ENCODE measurements at regions not wholly inside any gene's neighbourhood (a gene's known extent, or its start where the extent isn't known, plus 50 kb on each side); places are given as distances from the start of the nearest gene placed in this dataset.

- CTCF ChIA-PET (ENCODE audit: partially characterized antibody) = no interaction called here
- H2BK120ac ChIP-seq (replicated peaks; ENCODE audit: low read depth, low read length) = no peak overlapping the region
- no peaks in the 10 kb centered on the region for H3K4me1 ChIP-seq (replicated peaks in 1 of 4; ENCODE audit: control insufficient read depth in 3 of 4, insufficient read depth in 4 of 4, low read length in 3 of 4)
- H3K23me2 ChIP-seq (ENCODE audit: low read depth, low read length) = no peaks in the 10 kb centered on the region
- H2BK20ac ChIP-seq (ENCODE audit: low read length) = peak overlapping the region; percentile 3; the same call in 1 of the 2 replicates
- H3K18ac ChIP-seq (ENCODE audit: extremely low read depth, low read length) = no peak overlapping the region
- no peak overlapping the region for H3K56ac ChIP-seq (replicated peaks; ENCODE audit: insufficient read length, low read depth, low read length)
- no peak for DNase-seq (ENCODE audit: low read depth in 1 of 2, low spot score in 2 of 2)
- H3K79me2 ChIP-seq (ENCODE audit: control insufficient read depth in 1 of 2, insufficient read depth in 2 of 2, low read length in 2 of 2) = no peaks in the 10 kb centered on the region
- peak overlapping the region; percentile 68; the same call in 1 of the 2 replicates for H2AFZ ChIP-seq (ENCODE audit: low read length)
- no peak overlapping the region for H3K4ac ChIP-seq (replicated peaks; ENCODE audit: insufficient read length, low read depth, low read length)
- no peaks in the 10 kb centered on the region for H3K36me3 ChIP-seq (ENCODE audit: control insufficient read depth in 2 of 4, insufficient read depth in 4 of 4, low read length in 3 of 4)
- WGBS, 2 experiments (ENCODE audit: extremely low coverage in 1 of 2, insufficient coverage in 1 of 2, insufficient read length in 1 of 2, insufficient replicate concordance in 2 of 2, low coverage in 1 of 2, low lambda C conversion rate in 2 of 2, missing lambda C conversion rate in 1 of 2) = 94% methylated on average over 4 of the region's 4 CpGs; no CpG with 5 or more reads in 1 of the 2 experiments
- no peak overlapping the region for H4K91ac ChIP-seq (replicated peaks; ENCODE audit: insufficient read length, low read length)
- H3K27me3 ChIP-seq (replicated peaks in 1 of 4; ENCODE audit: control insufficient read depth in 3 of 4, extremely low read depth in 1 of 4, insufficient read depth in 3 of 4, low read length in 3 of 4) = no peaks in the 10 kb centered on the region
- H2BK5ac ChIP-seq (ENCODE audit: low read depth, low read length) = no peak overlapping the region
- no peaks in the 10 kb centered on the region for H4K20me1 ChIP-seq (replicated peaks in 1 of 2; ENCODE audit: control insufficient read depth in 1 of 2, insufficient read depth in 2 of 2, low read length in 2 of 2)
- no peak overlapping the region for H2BK12ac ChIP-seq (ENCODE audit: low read depth, low read length)
- H3K79me1 ChIP-seq (ENCODE audit: low read depth, low read length) = no peaks in the 10 kb centered on the region
- no peak overlapping the region for H3K23ac ChIP-seq (ENCODE audit: insufficient read length)
- H2BK15ac ChIP-seq (ENCODE audit: low read length) = no peak overlapping the region
- no peak overlapping the region for H2AK5ac ChIP-seq (ENCODE audit: low read depth, low read length)
- no peak overlapping the region for H3K14ac ChIP-seq (ENCODE audit: insufficient read length)
- no peak overlapping the region for H3K4me2 ChIP-seq (ENCODE audit: insufficient read depth in 1 of 2, low read depth in 2 of 2, low read length in 2 of 2)
- H4K8ac ChIP-seq (ENCODE audit: extremely low read depth, insufficient read depth, low read length) = no peak overlapping the region
- POLR2A ChIA-PET (ENCODE audit: partially characterized antibody) = no interaction called here
- no peak overlapping the region for H3K4me3 ChIP-seq (ENCODE audit: extremely low read depth in 1 of 4, insufficient read depth in 2 of 4, low read depth in 3 of 4, low read length in 4 of 4)
- H3K9ac ChIP-seq (replicated peaks in 1 of 4; ENCODE audit: extremely low read depth in 1 of 4, low read depth in 3 of 4, low read length in 3 of 4) = no peak overlapping the region
- H4K5ac ChIP-seq (ENCODE audit: insufficient read length, low read depth, low read length) = no peak overlapping the region
- no peaks in the 10 kb centered on the region for H3K9me3 ChIP-seq (ENCODE audit: insufficient read depth in 2 of 2, low read depth in 1 of 2, low read length in 1 of 2)
- FAIRE-seq = no peak
- no peak overlapping the region for H3K27ac ChIP-seq (ENCODE audit: low read depth, low read length)
- TF ChIP-seq GTF2F1 (IDR thresholded peaks at IDR 0.05; ENCODE audit: borderline replicate concordance, low read depth, low read length) (no peak), SP2 (IDR thresholded peaks at IDR 0.05; ENCODE audit: low read length) (no peak), HDAC2 (IDR thresholded peaks at IDR 0.05; ENCODE audit: borderline replicate concordance in 1 of 2, low read depth in 2 of 2, low read length in 2 of 2) (no peak), CHD2 (IDR thresholded peaks at IDR 0.05; ENCODE audit: low read length) (no peak), FOSL1 (IDR thresholded peaks at IDR 0.05; ENCODE audit: insufficient read depth, low read depth, low read length) (no peak), ATF3 (IDR thresholded peaks at IDR 0.05; ENCODE audit: insufficient read depth, low read depth, low read length) (no peak), TEAD4 (IDR thresholded peaks at IDR 0.05; ENCODE audit: low read depth, low read length) (no peak), TAF7 (optimal IDR thresholded peaks at IDR 0.05; ENCODE audit: borderline replicate concordance, low read depth, low read length) (no peak), ZNF274 (IDR thresholded peaks at IDR 0.05; ENCODE audit: borderline replicate concordance, extremely low read depth, low read length) (no peak), EZH2 (IDR thresholded peaks at IDR 0.05; ENCODE audit: low read depth, low read length, severe bottlenecking) (no peak), KDM4A (IDR thresholded peaks at IDR 0.05; ENCODE audit: low read depth, low read length, severe bottlenecking) (no peak), BRCA1 (IDR thresholded peaks at IDR 0.05; ENCODE audit: low read depth, low read length) (no peak), USF2 (IDR thresholded peaks at IDR 0.05; ENCODE audit: low read length) (no peak)
These were observed 1914.5 kb upstream of the PIK3C3 start for GRCh38 chr18:40040574-40040973.

Measured in H1 (cell line).